Body of pancreas (tissue), 4 donors: ENCODE measurements at regions not wholly inside any gene's neighbourhood (a gene's known extent, or its start where the extent isn't known, plus 50 kb on each side); places are given as distances from the start of the nearest gene placed in this dataset.

Experiments used
- ATAC-seq: fragments of 150-250 bp; one replicate; pipeline ENCODE4 v1.9.1; 2016
- DNase-seq, 4 donors: peaks; one replicate each; pipeline ENCODE4 v3.0.0-alpha.2; 2019
- H3K27ac ChIP-seq, 4 donors: fragments of 200-600 bp; sonication (generic); 1 replicate in 3 of 4; 2 replicates in 1 of 4; pipeline versions ENCODE4 v1.5.1 to v1.6.1; 2016 to 2019; ENCODE audit warnings: mild to moderate bottlenecking in 1 of 4, mixed read lengths in 1 of 4, moderate library complexity in 1 of 4
- H3K27me3 ChIP-seq, 2 donors: fragments of 200-600 bp; sonication (generic); one replicate each; pipeline ENCODE4 v1.6.0; 2016; ENCODE audit warnings: mild to moderate bottlenecking in 1 of 2
- H3K36me3 ChIP-seq, 2 donors: fragments of 200-600 bp; sonication (generic); replicated peaks in 1 of 2; 2 replicates each; pipeline ENCODE4 v1.5.1; 2016; ENCODE audit warnings: low read depth in 2 of 2; ENCODE audit not compliant: insufficient read depth in 1 of 2
- H3K4me1 ChIP-seq: fragments of 200-600 bp; sonication (generic); one replicate; pipeline ENCODE4 v1.6.0; 2016
- H3K4me3 ChIP-seq, 2 donors: fragments of 200-600 bp; sonication (generic); 1 replicate in 1 of 2; 2 replicates in 1 of 2; pipeline ENCODE4 v1.5.1; 2016 to 2019
- H3K9me3 ChIP-seq, 3 donors: fragments of 200-600 bp; sonication (generic); 1 replicate in 2 of 3; 2 replicates in 1 of 3; pipeline ENCODE4 v1.5.1; 2016
- POLR2A ChIP-seq, 3 donors: fragments of 450-650 bp; IDR thresholded peaks; one replicate each; pipeline ENCODE4 v1.6.1; 2016; ENCODE audit warnings: antibody characterized with exemption in 3 of 3, mild to moderate bottlenecking in 2 of 3
- WGBS, 2 donors: methylation state at CpG; one replicate each; pipeline ENCODE4 v1.1.5; 2017; 5-methylcytosine and 5-hydroxymethylcytosine counted together
- intact Hi-C: fragments of 100-400 bp; cut with DNase I; formaldehyde crosslinking; loops from one replicate; pipeline ENCODE4 v1.15.1; 2023
- TF ChIP-seq, protein P1 (sequence below), 7 experiments: fragments of 450-650 bp in 4 of 7; fragments of 200-600 bp in 3 of 7; sonication (generic) in 3 of 7; IDR thresholded peaks; one replicate each; pipeline ENCODE4 v1.5.1; 2016 to 2019; ENCODE audit warnings: antibody characterized with exemption in 7 of 7

DNA sequence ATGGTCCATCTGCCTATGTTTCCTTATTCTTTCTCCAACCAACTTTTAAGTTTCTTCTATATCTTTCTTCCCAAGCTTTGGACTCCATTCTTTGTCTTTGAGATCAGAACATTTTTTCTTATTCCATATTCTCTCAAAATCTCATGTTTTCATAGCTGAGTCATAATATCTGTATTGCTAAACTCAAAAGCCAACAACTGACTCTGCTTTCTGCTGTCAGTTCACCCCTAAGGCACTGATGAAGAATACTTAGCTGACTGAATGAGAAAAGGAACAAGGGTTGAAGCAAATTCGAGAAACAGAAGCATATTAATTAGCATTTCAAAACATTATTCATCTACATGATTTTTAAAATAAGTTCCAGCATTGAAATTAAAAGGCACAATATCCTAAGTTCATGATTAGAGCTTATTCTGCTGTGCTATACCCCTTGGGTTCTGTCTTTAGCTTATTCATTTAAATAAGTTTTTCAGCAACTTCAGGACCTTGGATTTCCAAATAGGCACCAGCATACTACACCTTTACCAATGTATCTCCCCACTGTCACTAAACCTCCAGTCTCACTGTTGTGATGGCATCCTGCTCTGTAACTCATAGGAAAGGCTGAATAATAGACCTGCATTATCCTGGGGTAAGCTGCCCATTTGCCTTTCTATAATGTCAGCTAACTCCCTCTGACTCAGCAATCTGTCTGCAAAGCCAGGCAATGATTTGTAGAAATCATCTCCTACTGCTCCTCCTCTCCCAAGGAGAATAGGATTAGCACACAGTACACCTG is 49.9 kb upstream of the C5orf46 start:
- no peak overlapping the region for H3K27ac ChIP-seq
- H3K4me3 ChIP-seq = no peak overlapping the region
- intact Hi-C loops = no loop called here
- no peaks in the 10 kb centered on the region for H3K36me3 ChIP-seq
- 41 to 51% methylated on average over 1 of the region's 1 CpG for WGBS, 2 donors
- H3K27me3 ChIP-seq = no peaks in the 10 kb centered on the region
- no peaks in the 10 kb centered on the region for H3K9me3 ChIP-seq
- TF ChIP-seq POLR2A (IDR thresholded peaks at IDR 0.05) = no peak
- TF ChIP-seq, protein P1, sequence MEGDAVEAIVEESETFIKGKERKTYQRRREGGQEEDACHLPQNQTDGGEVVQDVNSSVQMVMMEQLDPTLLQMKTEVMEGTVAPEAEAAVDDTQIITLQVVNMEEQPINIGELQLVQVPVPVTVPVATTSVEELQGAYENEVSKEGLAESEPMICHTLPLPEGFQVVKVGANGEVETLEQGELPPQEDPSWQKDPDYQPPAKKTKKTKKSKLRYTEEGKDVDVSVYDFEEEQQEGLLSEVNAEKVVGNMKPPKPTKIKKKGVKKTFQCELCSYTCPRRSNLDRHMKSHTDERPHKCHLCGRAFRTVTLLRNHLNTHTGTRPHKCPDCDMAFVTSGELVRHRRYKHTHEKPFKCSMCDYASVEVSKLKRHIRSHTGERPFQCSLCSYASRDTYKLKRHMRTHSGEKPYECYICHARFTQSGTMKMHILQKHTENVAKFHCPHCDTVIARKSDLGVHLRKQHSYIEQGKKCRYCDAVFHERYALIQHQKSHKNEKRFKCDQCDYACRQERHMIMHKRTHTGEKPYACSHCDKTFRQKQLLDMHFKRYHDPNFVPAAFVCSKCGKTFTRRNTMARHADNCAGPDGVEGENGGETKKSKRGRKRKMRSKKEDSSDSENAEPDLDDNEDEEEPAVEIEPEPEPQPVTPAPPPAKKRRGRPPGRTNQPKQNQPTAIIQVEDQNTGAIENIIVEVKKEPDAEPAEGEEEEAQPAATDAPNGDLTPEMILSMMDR (IDR thresholded peaks at IDR 0.05) = no peak
- ATAC-seq (no peak), DNase-seq (no peak)
- no peaks in the 10 kb centered on the region for H3K4me1 ChIP-seq
